Stomach (tissue), 8 donors: ENCODE measurements at regions not wholly inside any gene's neighbourhood (a gene's known extent, or its start where the extent isn't known, plus 50 kb on each side); places are given as distances from the start of the nearest gene placed in this dataset.

Experiments
- DNase-seq, 2 donors: peaks; one replicate each; pipeline versions ENCODE4 v3.0.0 to v3.0.0-alpha.2; 2013 to 2019
- H3K27ac ChIP-seq, 5 donors: fragments of 200-600 bp in 4 of 5; sonication (generic) in 4 of 5; one replicate each; pipeline ENCODE4 v1.5.1; 2013 to 2019; ENCODE audit warnings: mild to moderate bottlenecking in 1 of 5, moderate library complexity in 1 of 5
- H3K27me3 ChIP-seq, 3 donors: fragments of 200-600 bp; sonication (generic); one replicate each; pipeline ENCODE4 v1.5.1; 2017 to 2019; ENCODE audit warnings: mixed run types in 1 of 3
- H3K36me3 ChIP-seq, 4 donors: fragments of 200-600 bp; sonication (generic); 1 replicate in 3 of 4; 2 replicates in 1 of 4; pipeline ENCODE4 v1.5.1; 2016 to 2019
- H3K4me1 ChIP-seq, 4 donors: fragments of 200-600 bp; sonication (generic); one replicate each; pipeline ENCODE4 v1.5.1; 2016 to 2019
- H3K4me3 ChIP-seq, 4 donors: fragments of 200-600 bp; sonication (generic) in 3 of 4; one replicate each; pipeline ENCODE4 v1.5.1; 2016 to 2019; ENCODE audit warnings: mild to moderate bottlenecking in 1 of 4
- H3K9me3 ChIP-seq, 4 donors: fragments of 200-600 bp; sonication (generic); one replicate each; pipeline ENCODE4 v1.5.1; 2016 to 2019
- CTCF ChIP-seq, 7 experiments: fragments of 450-650 bp in 4 of 7; fragments of 200-600 bp in 3 of 7; sonication (generic) in 3 of 7; IDR thresholded peaks; one replicate each; pipeline ENCODE4 v1.5.1; 2016 to 2019; ENCODE audit warnings: antibody characterized with exemption in 7 of 7, control low read depth in 2 of 7, mild to moderate bottlenecking in 1 of 7
- EP300 ChIP-seq: sonication (generic); formaldehyde crosslinking; IDR thresholded peaks from one replicate; pipeline ENCODE4 v1.6.1; 2017; ENCODE audit warnings: antibody characterized with exemption
- POLR2A ChIP-seq, 4 donors: fragments of 450-650 bp; IDR thresholded peaks; one replicate each; pipeline ENCODE4 v1.6.1; 2016; ENCODE audit warnings: antibody characterized with exemption in 4 of 4, control low read depth in 2 of 4, mild to moderate bottlenecking in 1 of 4, moderate library complexity in 1 of 4
- POLR2AphosphoS5 ChIP-seq, 3 donors: sonication (generic); formaldehyde crosslinking; IDR thresholded peaks; one replicate each; pipeline ENCODE4 v1.6.1; 2016; ENCODE audit warnings: antibody characterized with exemption in 3 of 3
- WGBS, 5 donors: extraction: QIAGEN DNeasy Blood & Tissue Kit in 3 of 5; methylation state at CpG; one replicate each; pipeline versions ENCODE4 v1.1.5 to v1.1.7; 2013 to 2018; 5-methylcytosine and 5-hydroxymethylcytosine counted together
- intact Hi-C: fragments of 100-400 bp; cut with DNase I; formaldehyde crosslinking; loops from one replicate; pipeline ENCODE4 v1.15.1; 2023; ENCODE audit warnings: low total_unique reads
- donor health status: healthy with polysubstance abuse.
- donor health status: Bipolar disorder and iron deficiency.
- donor health status: healthy.

GRCh38 chr2:142582317-142582716 lies 295.1 kb upstream of the KYNU start:
- no peak for TF ChIP-seq POLR2A (IDR thresholded peaks at IDR 0.05)
- no peak for TF ChIP-seq POLR2AphosphoS5 (IDR thresholded peaks at IDR 0.05)
- no peak for TF ChIP-seq EP300
- TF ChIP-seq CTCF (IDR thresholded peaks at IDR 0.05), result no peak
- Histone ChIP-seq H3K27me3 (no peaks in the 10 kb centered on the region), H3K4me1 (no peaks in the 10 kb centered on the region), H3K27ac (no peak overlapping the region), H3K9me3 (peaks cover 0 to 2% (median 0%) of the 10 kb centered on the region in 4 donors), H3K36me3 (no peaks in the 10 kb centered on the region), H3K4me3 (no peak overlapping the region)
- WGBS, 5 donors, result 64 to 79% (median 77%) methylated on average over 2 of the region's 2 CpGs
- intact Hi-C loops, result no loop called here
- no peak for DNase-seq

- Histone ChIP-seq H3K4me3 (no peak overlapping the region), H3K27ac (no peak overlapping the region), H3K36me3 (no peaks in the 10 kb centered on the region), H3K4me1 (no peaks in the 10 kb centered on the region), H3K9me3 (peaks cover 0 to 2% (median 0%) of the 10 kb centered on the region in 4 donors), H3K27me3 (no peaks in the 10 kb centered on the region)
- intact Hi-C loops, result no loop called here
- 23 to 48% (median 30%) methylated on average over 1 of the region's 1 CpG for WGBS, 5 donors
- TF ChIP-seq POLR2AphosphoS5 (IDR thresholded peaks at IDR 0.05) (no peak), EP300 (no peak), POLR2A (IDR thresholded peaks at IDR 0.05) (no peak), CTCF (IDR thresholded peaks at IDR 0.05) (no peak)
- no peak for DNase-seq
Measured at GRCh38 chr2:142581491-142581890, 296.0 kb upstream of the KYNU start.

DNA sequence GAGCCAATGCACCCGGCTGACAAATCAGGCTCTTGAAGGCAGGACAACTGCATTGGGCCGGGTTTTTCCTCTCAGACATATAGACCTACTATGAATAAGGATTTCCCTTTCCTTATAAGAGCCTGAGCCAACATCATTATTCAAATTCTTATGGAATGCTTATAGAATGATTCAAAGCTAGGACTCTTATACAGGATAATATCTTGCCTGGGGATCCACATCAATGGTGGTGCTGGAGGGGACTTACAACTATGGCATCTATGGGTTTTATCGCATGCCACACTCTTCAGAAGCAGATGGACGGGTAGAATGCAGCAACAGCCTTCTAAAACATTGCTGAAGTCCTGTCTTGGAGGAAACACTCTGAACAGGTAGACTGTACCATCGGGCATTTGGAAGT lies 296.8 kb upstream of the KYNU start:
- H3K27ac ChIP-seq, result no peak overlapping the region
- H3K4me3 ChIP-seq, result no peak overlapping the region
- H3K36me3 ChIP-seq, result no peaks in the 10 kb centered on the region
- WGBS, 5 donors, result 73 to 94% (median 86%) methylated on average over 5 of the region's 5 CpGs
- H3K4me1 ChIP-seq, result no peaks in the 10 kb centered on the region
- no peak for TF ChIP-seq EP300
- no peak for TF ChIP-seq POLR2A (IDR thresholded peaks at IDR 0.05)
- TF ChIP-seq CTCF (IDR thresholded peaks at IDR 0.05), result no peak
- TF ChIP-seq POLR2AphosphoS5 (IDR thresholded peaks at IDR 0.05), result no peak
- no peaks in the 10 kb centered on the region for H3K27me3 ChIP-seq
- intact Hi-C loops, result no loop called here
- no peak for DNase-seq
- peaks cover 0 to 2% (median 0%) of the 10 kb centered on the region in 4 donors for H3K9me3 ChIP-seq

DNA sequence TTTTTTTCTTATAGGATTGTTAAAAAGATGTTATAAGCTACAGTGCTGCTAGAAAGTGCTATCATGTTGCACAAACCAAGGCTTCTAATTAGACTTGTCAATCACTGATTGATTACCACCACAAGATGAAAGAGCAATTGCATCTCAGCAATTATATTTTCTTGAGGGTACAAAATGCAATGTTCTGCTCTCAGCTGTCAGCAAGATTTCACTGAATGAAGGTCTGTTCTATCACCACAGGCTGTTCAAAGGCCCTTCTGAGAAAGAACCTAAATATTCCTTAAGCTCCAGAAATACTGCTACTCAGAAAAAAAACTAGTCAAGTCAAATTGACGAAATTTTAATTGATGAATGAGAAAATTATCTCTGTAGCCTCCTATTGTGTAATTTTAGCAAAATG lies 301.9 kb upstream of the KYNU start:
- 24 to 39% (median 29%) methylated on average over 1 of the region's 1 CpG for WGBS, 5 donors
- Histone ChIP-seq H3K36me3 (no peaks in the 10 kb centered on the region), H3K27me3 (no peaks in the 10 kb centered on the region), H3K27ac (no peak overlapping the region), H3K9me3 (peaks cover 0 to 2% (median 0%) of the 10 kb centered on the region in 4 donors), H3K4me3 (no peak overlapping the region), H3K4me1 (no peaks in the 10 kb centered on the region)
- no peak for DNase-seq
- intact Hi-C loops, result no loop called here
- TF ChIP-seq POLR2A (IDR thresholded peaks at IDR 0.05) (no peak), CTCF (IDR thresholded peaks at IDR 0.05) (no peak), EP300 (no peak), POLR2AphosphoS5 (IDR thresholded peaks at IDR 0.05) (no peak)
